Stimulated activated CD4-positive, alpha-beta T cell treated with anti-CD3 and anti-CD28 coated beads, Interleukin-1b, Interleukin-23, amount 100 ng/mL, for 24 hours (primary cell): ENCODE measurements at regions not wholly inside any gene's neighbourhood (a gene's known extent, or its start where the extent isn't known, plus 50 kb on each side); places are given as distances from the start of the nearest gene placed in this dataset.
A peak's percentile ranks its signal among the peaks of the same experiment; 100 is the strongest.
"Not testable (repeated sequence)": the region's sequence is repeated elsewhere in the genome, so short reads cannot be mapped to it uniquely, and the experiment has no call there.

Experiments
- DNase-seq, 4 experiments: peaks; one replicate each; pipeline ENCODE4 v3.0.0-alpha.2; 2020; ENCODE audit warnings: low read depth in 4 of 4, low spot score in 1 of 4

DNA sequence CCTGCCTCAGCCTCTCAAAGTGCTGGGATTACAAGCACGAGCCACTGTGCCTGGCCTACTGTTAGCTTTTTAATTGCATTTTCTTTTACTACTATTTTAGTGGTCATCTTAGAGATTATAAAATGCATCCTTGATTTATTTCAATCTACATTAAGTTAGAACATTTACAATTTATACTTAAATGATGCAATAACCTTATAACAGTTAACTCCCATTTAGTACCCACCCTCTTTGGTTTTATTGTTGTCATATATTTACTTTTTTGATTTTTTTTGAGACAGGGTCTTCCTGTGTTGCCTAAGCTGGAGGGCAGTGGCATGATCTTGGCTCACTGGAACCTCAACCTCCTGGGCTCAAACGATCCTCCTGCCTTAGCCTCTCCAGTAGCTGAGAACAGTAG lies 77.3 kb downstream of the PPCDC start:
- no peak for DNase-seq

DNA sequence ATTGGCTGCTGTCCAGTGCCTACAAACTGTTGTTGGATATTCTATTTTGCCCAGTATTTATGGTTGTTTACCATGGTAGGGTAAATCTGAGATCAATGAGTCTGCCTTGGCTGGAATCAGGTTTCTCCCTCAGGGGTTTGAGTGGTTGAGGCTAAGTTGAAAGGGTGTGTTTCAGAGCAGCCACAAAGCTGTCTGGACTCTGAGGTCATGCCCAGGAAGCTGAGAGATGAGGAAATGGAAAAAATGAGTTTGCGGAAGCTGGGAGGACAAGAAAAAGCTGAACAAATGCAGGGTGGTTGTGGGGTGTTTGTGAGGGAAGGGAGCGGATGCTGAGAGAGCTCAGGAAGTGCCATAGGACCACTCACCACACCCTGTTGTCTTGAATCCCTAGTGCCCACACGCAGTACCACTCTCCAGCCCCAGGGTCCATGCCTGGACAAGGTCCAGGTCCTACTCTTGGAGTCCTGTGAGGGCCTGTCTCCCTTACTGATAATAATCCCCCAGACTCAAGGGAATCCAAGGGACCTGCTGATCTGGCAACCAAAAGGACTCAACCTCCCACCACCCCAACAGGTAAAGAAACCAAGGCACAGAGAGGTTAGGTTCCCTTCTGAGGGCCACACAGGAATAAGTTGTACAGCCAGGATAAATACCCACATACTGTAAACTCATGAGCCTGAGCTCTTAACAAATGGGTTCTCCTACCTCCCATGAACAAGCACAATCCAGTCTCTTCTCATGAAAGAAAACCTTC lies 81.6 kb downstream of the PPCDC start:
- DNase-seq, result no peak

DNA sequence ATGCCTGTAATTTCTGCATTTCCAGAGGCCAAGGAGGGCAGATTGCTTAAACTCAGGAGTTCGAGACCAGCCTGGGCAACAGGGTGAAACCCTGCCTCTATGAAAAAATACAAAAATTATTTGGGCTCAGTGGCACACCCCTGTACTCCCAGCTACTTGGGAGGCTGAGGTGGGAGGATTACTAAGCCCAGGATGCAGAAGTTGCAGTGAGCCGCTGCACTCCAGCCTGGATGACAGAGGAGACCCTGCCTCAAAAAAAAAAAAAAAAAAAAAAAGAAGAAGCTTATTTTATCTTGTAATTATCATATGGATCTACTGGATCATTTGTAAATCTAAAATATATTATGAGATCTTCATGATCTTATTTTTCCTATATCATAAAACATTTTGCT lies 84.1 kb downstream of the PPCDC start:
- no peak for DNase-seq

DNA sequence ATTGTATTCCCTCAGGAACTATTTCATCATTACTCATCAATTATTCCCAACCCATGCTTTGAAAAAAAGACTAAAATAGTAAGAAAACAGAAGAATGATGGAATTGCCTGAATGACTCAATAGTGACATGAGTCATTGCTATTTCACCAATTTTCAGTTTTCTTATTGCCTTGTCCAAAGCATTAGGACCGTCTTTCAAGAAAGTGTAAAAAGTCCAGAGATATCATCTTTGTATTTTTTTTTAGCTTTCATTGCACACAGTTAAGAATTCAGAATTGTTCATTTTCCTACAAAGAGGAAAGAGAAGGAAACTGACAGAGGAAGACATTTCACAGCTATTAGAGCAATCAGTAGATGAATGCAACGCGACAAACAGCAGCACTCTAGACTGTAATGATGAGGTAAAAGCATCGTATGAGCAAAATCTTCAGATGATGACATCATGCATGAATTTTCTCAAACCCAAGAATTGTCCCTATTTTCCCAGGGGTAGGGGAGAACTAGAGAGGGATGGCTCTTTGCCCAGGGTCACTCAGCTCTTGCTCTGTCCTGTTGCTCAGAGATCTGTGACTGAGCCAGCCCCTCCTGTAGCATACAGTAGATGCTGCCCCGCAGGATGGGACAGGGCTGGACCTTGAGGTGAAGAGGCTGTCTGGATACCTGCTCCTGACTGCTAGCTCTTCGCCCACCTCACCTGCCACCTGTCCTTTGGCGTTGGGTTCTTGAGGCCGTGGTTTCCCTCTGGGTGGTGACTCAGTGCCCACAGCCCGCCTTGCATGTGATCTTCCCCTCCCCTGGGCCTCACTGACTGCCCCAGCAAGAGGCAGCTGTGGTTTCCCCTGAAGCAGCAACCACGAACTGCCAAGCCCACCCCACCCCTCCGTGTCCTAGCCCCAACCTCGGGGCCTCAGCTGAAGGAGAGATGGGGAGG lies 84.8 kb downstream of the PPCDC start:
- DNase-seq, result peak in 3 of 4 experiments; percentile 16 to 52 (median 33)

- DNase-seq, result no peak
Observed at GRCh38 chr15:75109021-75109735, 85.8 kb downstream of the PPCDC start.

DNA sequence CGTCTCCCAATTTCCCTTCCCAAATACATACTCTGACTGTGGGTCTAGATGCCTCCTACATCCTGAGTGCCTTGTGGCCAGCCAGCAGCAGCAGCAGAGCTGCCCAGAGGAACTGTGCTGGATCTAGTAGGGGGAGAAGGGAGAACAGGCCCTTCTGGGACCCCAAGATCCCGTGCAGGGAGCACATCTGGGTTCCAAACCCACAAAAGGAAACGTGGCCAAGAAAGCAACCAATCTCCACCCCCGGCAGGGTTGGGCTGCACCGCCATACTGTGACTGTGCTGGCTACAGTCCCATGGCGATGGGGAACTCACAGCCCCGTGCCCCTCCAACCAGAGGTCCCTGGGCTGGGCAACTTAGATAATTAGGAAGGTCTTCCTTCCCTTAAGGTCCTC lies 86.3 kb downstream of the PPCDC start:
- DNase-seq, result no peak

DNA sequence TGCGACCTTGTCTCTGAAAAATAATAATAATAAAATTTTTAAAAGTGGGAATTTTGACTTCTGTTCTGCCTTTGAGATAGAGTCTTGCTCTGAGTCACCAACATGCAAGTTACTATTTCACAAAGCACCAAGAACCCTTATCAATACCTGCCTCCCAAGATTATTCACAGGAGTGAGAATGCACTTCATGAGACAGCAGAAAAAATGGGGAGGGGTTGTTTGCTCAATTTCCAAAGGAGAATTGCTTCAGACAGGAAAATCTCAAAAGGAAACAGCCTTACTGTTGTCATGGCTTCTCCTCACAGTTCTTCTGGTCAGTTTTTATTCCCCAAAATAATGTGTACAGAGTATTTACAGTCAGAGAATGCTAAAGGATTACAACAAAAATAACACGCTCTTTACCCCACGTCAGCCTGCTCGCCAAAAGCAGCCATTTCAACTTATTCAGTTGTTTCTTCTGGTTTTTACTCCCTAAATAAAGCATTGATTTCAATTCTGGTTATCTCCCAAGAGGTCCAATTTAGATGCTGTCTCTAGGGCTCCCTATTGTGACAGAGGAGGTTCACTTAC lies 89.0 kb downstream of the PPCDC start:
- DNase-seq, result no peak

DNA sequence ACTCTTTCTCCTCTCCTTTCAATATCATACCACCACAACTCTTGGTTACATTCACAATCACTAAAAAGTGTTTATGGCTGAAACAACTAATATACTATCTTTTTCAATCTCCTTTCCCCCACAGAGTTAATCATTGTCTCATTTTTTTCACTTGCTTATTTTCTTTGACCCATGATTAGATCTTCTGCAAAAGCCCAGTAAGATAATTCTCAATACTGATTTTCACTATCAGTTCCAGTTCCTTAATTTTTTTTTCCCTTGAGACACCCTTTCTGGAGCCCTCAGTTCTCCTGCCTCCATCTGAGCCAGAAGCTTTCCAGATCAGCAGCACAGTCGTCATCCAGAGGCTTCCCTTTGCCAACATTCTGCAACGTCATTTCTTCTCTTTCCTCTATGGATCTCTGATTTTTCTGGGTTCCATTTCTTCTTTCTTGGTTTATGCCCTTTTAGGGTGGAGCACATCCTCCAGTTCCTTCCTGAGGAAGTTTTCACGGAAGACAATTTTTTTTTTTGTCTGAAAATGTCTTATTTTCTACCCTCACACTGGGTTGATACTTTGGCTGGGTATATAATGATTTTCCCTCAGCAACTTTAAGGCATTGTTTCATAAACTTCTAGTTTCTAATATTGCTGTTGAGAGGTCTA lies 88.7 kb upstream of the C15orf39 start:
- DNase-seq, result no peak

GRCh38 chr15:75114327-75114726 lies 87.4 kb upstream of the C15orf39 start:
- no peak for DNase-seq

DNA sequence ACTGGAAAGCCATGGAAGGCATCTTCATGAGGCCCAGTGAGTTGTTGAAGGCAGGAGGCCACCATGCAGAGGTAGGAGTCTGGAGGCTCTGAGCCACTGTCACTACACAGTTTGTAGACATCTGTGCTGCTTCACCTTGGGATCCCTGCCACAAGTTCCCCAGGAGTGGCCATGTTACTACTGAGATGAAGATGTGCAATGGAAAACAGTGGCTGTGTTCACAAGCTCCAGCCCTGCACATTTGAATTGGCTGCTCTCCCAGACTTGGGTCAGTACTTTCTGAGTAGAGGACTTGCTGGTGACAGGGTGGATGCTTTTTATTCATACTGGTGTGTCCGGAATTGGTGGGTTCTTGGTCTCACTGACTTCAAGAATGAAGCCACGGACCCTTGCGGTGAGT lies 86.9 kb upstream of the C15orf39 start:
- DNase-seq, result no peak

DNA sequence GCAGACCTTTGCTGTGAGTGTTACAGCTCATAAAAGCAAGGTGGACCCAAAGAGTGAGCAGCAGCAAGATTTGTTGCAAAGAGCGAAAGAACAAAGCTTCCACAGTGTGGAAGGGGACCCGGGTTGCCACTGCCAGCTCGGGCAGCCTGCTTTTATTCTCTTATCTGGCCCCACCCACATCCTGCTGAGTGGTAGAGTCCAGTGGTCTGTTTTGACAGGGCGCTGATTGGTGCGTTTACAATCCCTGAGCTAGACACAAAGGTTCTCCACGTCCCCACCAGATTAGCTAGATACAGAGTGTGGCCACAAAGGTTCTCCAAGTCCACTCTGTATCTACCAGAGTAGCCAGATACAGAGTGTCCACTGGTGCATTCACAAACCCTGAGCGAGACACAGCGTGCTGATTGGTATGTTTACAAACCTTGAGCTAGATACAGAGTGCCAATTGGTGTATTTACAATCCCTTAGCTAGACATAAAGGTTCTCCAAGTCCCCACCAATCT lies 86.2 kb upstream of the C15orf39 start:
- DNase-seq, result not testable (repeated sequence)

GRCh38 chr15:75116143-75116542 lies 85.5 kb upstream of the C15orf39 start:
- DNase-seq, result not testable (repeated sequence)

DNA sequence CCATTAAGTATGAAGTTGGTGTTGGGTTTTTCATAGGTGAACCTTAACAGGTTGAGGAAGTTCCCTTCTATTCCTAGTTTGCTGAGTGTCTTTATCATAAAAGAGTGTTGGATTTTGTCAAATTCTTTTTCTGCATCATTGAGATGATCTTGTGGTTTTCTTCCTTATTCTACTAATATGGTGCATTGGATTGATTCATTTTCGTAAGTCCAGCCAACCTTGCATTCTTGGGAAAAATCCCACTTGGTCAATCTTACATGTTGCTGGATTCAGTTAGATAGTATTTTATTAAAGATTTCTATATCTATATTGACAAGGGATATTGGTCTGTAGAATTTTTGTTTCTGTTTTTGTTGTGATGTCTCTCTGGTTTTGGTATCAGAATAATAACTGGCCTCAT lies 83.7 kb upstream of the C15orf39 start:
- DNase-seq, result no peak

DNA sequence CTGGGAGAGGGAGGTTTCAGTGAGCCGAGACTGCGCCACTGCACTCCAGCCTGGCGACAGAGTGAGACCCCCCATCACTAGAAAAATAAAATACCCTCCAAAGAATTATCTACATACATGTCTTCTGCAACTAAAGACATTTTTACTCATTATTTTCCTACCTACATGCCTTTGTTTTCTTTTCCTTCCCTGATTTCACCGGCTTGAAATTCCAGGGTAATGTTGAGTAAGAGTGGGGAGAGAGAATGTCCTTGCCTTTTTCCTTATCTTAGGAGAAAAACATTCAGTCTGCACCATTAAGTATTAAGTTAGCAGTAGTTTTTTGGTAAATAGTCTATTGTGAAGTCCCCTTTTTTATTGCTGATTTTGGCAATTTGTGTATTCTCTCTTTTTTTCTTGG lies 82.4 kb upstream of the C15orf39 start:
- DNase-seq, result not testable (repeated sequence)

DNA sequence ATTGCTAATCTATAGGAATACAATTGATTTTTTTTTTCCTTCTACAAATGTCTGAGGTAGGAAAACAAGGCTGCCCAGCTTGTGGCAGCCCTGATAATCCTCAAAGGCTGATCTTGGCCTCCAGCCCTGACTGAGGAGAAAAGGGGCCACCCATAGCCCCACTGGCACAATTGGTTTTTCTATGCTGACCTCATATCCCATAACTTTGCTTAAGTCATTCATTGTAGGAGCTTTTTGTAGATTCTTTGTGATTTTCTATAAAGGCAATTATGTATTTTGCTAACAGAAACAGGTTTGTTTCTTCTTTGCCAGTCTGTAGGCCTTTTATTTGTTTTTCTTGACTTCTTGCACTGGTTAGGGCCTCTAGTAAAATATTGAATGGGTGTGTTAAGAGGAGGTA lies 80.2 kb upstream of the C15orf39 start:
- DNase-seq, result no peak

DNA sequence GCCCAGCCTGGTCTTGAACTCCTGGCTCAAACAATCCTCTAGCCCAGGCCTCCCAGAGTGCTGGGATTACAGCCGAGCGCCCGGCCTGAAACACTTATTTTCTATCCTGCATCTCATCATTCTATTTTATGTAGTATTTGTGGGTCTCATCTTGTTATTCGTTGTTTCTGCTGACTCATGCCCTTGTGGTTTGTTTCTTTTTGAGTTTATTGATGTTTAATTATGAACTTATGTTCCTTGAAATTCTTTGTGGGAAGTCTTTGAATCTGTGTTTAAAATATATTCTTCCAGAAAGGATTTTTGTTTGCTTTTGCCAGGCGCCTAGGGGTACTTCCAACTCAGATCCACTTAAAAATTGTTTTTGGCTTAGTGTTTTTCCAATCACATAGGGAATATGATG lies 78.3 kb upstream of the C15orf39 start:
- no peak for DNase-seq

DNA sequence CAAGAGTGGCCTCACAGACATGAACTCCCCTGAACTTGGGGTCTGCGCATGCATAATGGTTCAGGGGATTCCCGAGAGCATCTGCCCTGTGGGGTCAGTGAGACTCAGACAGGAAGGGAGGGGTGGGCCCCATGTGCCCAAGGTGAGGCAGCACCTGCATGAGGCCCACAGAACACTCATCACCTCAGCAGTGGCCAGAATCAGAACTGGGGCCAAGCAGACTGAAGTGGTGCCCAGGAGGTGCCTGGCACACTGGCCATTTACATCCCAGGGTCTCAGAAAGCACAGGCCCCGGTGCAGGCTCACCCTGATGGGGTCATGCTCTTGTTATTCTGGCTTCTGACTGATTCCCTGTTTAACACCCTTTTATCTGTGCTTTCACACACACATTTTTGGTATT lies 77.4 kb upstream of the C15orf39 start:
- DNase-seq, result not testable (repeated sequence)

DNA sequence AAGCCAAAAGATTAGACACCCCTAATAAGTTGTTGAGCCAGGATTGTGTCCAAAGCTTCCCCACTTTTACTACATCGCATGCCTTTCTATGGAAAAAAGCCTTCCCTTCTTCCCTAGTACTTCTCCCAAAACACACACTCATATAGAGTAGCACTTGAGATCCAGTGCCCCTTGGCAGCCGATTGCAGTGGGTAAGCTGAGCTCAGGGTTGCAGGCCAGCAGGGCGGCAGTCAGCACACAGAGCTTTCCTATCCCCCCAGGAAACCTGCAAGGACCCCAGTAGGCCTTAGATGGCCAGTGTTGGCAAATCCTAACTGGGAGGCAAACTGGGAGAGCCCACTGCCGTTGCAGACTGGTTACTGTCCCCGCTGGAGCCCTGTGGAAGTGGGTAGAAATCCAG lies 75.7 kb upstream of the C15orf39 start:
- DNase-seq, result no peak

DNA sequence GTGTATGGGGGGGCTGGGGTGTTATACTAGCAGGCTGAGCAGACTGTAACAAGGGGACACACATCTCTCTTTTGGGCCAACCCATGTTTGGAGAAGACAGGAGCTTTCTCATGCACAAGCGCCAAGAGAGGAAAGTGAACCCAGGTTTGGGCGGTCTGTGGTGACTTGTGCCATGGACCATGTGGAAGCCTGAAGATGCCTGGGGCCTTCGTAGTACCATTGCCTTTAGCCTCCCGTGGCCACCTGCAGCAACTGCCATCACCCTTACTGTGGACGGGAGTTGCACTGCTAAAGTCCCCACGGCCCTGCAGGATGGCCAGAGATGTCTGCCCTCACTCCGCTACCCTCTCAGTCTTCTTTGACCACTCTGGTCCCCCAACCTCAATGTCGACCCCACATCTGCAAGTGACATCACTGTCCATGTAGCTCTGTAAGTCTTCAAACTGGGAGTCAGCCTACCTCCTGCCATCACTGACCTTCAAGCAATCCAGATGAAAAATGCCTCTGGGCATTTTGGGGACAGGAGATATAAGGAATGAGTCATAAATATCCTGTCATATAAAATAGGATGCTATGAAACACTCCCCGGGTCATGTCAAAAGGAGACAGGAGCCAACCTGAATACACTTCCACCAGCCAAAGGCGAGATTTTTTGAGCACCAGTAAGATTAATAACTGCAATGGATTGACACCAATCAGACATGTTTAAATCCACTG lies 74.7 kb upstream of the C15orf39 start:
- no peak for DNase-seq

DNA sequence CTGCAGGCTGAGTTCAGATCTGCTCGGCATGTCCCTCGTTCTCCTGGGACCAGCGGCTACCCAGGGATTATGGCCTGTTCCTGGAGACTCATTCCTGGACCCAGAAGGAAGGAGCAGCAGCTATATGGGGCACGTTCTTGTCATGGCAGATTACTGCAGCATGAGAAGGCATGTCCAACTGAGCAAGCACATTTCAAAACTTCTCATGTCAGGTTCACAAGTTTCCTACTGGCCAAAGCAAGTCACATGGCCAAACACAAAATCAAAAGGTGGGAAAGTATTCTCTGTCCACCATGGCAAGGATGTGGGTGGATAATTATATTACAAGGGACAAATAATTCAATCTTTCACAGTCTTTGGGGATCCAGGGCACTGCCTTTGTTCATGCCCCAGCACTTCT lies 71.9 kb upstream of the C15orf39 start:
- no peak for DNase-seq
